Daoy (cell line): ENCODE measurements at regions not wholly inside any gene's neighbourhood (a gene's known extent, or its start where the extent isn't known, plus 50 kb on each side); places are given as distances from the start of the nearest gene placed in this dataset.

Experiments used
- DNase-seq: peaks from one replicate; pipeline ENCODE4 v3.0.0-alpha.2; 2015; ENCODE audit warnings: low read depth

DNA sequence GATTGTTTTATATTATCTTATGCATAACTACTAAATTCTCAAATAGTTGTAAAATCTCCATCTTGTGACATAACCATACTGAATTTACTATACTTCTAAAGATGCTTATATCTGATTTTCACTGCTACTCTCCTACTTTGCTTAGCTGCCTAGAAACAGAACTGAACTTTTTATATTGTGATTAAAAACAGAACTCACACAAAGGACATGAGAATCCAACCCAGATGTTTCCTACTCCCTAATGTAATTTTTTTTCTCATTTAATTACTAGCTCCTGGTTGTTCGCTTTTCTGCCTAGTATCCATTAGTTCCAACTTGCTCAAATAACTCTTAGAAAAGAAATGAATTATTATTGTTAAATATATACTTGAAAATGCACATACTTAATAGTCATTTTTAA lies 283.5 kb upstream of the ACTRT1 start:
- DNase-seq, result no peak

DNA sequence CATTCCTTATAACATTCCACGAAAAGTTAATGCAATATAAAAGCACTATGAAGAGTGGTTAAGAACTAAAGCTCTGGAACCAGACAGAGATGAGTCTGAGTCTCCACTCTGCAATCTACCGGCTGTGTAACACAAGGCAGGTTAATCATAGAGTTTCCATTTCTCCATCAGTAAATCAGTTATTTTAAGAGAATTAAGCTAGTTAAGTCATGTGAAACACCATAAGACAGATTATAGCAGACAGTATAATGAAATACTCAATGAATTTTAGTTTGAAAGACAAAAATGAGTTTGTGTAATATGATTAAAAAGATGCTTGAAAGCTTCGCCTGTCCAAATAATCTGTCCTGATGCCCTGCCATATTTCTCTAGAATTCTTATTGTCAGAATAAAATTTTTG lies 282.6 kb upstream of the ACTRT1 start:
- DNase-seq, result no peak

DNA sequence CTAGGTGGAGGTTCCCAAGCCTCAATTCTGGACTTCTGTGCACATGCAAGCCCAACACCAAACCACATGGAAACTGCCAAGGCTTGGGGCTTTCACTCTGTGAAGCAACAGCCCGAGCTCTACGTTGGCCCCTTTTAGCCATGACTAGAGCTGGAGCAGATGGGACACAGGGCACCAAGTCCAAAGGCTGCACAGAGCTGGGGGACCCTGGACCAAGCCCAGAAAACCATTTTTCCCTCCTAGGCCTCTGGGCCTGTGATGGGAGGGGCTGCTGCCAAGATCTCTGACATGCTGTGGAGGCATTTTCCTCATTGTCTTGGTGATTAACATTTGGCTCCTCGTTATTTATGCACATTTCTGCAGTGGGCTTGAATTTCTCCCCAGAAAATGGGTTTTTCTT lies 258.7 kb upstream of the ACTRT1 start:
- no peak for DNase-seq

DNA sequence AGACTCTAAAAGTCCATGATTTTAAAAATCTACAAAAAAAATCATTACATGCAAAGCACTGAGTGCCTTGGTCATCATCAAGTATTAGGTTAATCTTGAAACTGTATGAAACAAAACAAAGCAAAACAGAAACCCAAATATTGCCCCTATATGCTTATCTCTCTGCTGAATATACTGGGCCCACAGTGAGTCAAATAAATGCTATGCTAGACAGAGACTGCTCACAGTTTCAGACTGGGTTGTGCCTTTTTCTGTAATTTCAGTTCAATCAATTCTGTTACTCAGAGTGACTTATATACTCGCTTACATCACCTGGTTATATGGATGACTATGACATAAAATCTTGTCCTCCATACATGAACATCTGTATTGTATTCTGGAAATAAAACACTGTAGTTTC lies 257.1 kb upstream of the ACTRT1 start:
- DNase-seq, result no peak

DNA sequence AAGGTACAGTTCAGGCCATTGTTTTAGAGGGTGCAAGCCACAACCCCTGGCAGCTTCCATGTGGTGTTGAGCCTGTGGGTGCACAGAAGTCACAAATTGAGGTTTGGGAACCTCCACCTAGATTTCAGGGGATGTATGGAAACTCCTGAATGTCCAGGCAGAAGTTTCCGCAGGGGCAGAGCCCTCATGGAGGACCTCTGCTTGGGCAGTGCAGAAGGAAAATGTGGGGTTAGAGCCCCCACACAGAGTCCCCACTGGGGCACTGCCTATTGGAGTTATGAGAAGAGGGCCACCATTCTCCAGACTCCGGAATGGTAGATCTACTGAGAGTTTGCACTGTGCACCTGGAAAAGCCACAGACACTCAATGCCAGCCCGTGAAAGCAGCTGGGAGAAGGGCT lies 242.0 kb upstream of the ACTRT1 start:
- no peak for DNase-seq

DNA sequence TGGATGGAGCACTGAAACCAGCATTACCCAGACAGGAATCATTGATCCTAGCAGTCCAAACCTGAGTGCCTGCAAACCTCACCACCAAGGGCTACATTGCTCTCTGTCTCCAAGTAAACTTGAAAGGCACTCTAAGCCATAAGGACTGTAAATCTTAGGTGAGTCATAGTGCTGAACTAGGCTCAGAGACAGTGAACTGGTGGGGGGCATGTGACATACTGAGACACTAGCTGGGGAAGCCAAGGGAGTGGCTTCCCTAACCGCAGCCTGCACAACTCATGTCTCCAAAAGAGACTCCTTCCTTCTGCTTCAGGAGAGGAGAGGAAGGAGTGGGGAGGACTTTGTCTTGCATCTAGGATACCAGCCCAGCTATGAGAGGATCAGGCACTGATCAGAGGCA lies 235.5 kb upstream of the ACTRT1 start:
- no peak for DNase-seq

GRCh38 chrX:128250621-128251020 lies 198.4 kb upstream of the ACTRT1 start:
- DNase-seq, result no peak

DNA sequence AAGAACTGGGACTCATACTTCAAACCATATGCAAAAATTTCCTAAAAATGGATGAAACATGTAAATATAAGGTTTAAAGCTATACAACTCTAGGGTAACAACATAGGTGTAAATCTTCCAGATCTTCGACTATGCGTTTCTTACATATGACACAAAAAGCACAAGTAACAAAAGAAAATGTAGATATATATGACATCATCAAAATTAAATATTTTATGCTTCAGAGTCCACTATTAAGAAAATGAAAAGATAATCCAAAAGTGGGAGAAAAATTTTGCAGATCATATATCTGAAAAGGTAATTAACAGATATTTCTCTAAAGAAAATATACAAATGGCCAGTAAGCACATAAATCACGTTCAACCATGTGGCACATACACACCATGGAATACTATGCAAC lies 164.2 kb upstream of the ACTRT1 start:
- DNase-seq, result no peak

DNA sequence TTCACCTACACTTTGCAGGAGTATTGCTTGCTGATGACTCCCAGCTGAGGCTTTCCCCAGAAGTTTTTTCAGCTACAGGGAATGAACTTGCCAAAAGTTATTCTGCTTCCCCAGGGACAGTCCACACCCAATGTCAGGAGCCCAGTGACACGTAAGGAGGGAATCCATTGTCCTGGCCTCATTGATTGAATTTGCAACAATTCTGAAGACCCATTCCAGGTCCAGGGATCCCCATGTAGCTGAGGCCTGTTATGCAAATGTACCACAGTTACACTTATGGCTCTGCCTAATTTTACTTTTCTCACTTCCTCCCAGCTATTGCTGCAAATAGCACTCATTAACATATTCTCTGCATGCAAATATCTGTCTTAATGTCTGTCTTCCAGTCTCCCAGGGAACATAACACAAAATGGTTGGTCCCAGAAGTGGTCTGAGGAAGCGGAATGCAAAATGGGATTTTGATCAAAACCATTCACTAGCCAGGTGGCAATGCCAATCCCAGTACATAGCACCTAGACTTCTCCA lies 113.7 kb upstream of the ACTRT1 start:
- no peak for DNase-seq

DNA sequence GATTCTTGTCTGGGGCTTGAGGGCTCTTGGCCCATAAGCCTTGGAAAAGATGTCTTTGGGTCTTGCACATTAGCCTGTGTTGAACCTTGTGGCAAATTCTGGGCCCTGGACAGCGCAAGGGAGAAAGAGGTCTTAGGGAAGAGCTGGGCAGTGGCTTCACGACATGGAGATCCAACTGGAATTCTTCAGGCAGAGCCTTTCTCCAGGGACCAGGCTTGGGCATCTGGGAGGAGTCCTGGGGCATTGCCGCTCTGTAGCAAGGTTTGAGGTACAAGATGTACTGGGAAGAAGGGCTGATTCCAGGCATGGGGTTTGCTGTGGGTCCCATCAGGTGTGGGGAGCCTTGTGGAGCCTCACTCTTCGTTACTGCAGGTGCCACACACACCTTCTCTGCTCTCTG lies 104.0 kb upstream of the ACTRT1 start:
- no peak for DNase-seq

DNA sequence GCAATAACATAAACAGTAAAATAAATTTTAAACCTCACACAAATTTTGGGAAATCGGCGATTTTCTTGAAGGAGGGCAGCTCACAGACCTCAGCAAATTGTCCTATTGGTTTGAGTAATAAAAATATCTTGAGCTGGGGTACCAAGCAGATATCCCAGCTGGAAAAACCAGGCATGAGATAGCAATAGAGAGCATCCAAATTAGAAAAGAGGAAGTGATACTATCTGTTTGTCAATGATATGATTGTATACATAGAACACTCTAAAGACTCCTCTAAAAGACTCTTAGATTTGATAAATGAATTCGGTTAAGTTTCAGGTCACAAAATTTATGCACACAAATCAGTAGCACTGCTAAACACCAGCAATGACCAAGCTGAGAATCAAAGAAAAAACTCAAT lies 90.5 kb upstream of the ACTRT1 start:
- no peak for DNase-seq

DNA sequence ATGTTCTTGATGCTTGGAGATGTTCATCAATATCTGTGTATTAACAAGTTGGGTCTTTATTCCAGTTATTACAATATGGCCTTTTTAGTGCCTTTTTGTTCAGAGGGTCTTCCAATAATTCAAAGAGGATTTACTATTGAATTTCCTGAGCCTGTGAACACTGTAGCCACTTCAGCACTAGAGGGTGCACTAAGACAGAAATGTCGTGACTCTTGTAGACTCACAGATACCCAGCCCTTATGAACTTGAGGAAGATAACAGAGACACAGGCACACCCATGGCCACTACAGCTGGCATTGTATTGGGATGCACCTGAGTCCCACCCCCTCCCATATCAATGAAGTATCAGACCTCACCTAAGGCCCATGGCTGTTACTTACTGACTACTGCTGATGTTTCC lies 54.4 kb upstream of the ACTRT1 start:
- DNase-seq, result no peak

- DNase-seq, result no peak
These were observed 53.5 kb upstream of the ACTRT1 start for GRCh38 chrX:128105659-128106058.
